ENCODE measurements at regions not wholly inside any gene's neighbourhood (a gene's known extent, or its start where the extent isn't known, plus 50 kb on each side); places are given as distances from the start of the nearest gene placed in this dataset.

DNA sequence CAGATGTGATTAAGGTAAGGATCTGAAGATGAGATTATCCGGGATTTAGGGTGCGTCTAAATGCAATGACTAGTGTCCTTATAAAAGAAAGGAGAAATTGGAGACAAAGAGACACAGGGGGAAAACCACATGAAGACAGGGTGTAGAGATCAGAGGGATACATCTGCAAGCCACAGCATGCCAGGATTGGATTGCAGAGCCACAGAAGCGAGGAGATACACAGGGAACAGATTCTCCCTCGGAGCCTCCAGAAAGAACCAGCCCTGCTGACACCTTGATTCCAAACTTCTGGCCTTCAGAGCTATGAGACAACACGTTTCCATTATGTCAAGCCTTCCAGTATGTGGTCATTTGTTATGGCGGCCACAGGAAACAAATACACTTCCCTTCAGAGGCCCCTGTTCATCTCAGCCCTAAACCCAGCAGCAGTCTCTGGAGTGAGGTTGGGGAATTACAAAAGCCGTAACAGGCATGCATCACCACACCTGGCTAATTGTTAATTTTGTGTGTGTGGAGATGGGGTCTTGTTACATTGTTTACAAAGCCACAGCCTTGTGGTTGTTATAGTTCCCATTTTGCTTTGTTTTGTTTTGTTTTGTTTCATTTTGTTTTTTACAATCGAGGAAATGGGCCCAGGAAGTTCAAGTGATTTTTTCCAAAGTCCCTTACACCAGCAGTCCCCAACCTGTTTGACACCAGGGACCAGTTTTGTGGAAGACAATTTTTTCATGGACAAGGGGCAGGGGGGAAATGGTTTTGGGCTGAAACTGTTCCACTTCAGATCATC, 51.6 kb upstream of the LYRM9 start:
- 73 to 81% methylated on average over 8 of the region's 8 CpGs for WGBS, 2 donors

DNA sequence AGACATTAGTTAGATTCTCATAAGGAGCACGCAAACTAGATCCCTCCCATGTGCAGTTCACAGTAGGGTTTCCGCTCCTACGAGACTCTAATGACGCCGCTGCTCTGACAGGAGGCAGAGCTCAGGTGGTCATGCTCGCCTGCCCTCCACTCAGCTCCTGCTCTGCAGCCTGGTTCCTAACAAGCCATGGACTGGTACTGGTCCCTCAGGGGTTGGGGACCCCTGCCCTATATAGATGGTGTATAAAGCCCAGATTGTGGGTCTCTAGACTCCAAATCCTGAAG, 52.1 kb upstream of the LYRM9 start:
- Histone ChIP-seq H3K4me3 (no peak overlapping the region), H3K9me3 (no peaks in the 10 kb centered on the region), H3K36me3 (no peaks in the 10 kb centered on the region), H3K27me3 (no peaks in the 10 kb centered on the region), H3K4me1 (no peaks in the 10 kb centered on the region), H3K27ac (no peak overlapping the region)
- TF ChIP-seq, protein P1, sequence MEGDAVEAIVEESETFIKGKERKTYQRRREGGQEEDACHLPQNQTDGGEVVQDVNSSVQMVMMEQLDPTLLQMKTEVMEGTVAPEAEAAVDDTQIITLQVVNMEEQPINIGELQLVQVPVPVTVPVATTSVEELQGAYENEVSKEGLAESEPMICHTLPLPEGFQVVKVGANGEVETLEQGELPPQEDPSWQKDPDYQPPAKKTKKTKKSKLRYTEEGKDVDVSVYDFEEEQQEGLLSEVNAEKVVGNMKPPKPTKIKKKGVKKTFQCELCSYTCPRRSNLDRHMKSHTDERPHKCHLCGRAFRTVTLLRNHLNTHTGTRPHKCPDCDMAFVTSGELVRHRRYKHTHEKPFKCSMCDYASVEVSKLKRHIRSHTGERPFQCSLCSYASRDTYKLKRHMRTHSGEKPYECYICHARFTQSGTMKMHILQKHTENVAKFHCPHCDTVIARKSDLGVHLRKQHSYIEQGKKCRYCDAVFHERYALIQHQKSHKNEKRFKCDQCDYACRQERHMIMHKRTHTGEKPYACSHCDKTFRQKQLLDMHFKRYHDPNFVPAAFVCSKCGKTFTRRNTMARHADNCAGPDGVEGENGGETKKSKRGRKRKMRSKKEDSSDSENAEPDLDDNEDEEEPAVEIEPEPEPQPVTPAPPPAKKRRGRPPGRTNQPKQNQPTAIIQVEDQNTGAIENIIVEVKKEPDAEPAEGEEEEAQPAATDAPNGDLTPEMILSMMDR (IDR thresholded peaks at IDR 0.05): no peak
- intact Hi-C loops (cut with DNase I): no loop called here
- WGBS, 2 donors: 92 to 93% methylated on average over 6 of the region's 6 CpGs
- ATAC-seq (no peak), DNase-seq (no peak)

More for the DNA sequence above, 51.6 kb upstream of the LYRM9 start:
- intact Hi-C loops (cut with DNase I): no loop called here
- Histone ChIP-seq H3K36me3 (no peaks in the 10 kb centered on the region), H3K27ac (no peak overlapping the region), H3K27me3 (no peaks in the 10 kb centered on the region), H3K9me3 (no peaks in the 10 kb centered on the region), H3K4me1 (no peaks in the 10 kb centered on the region), H3K4me3 (no peak overlapping the region)
- DNase-seq: no peak
- TF ChIP-seq, protein P1 (IDR thresholded peaks at IDR 0.05): no peak
- no peak for ATAC-seq

- no peak for DNase-seq
- Histone ChIP-seq H3K9me3 (no peaks in the 10 kb centered on the region), H3K27me3 (no peaks in the 10 kb centered on the region), H3K4me1 (no peaks in the 10 kb centered on the region), H3K4me3 (no peak overlapping the region), H3K27ac (no peak overlapping the region), H3K36me3 (no peaks in the 10 kb centered on the region)
- intact Hi-C loops (cut with DNase I): no loop called here
- ATAC-seq: no peak
- WGBS, 2 donors: 92 to 93% methylated on average over 5 of the region's 5 CpGs
- TF ChIP-seq, protein P1 (IDR thresholded peaks at IDR 0.05): no peak
Measured at GRCh38 chr17:27945953-27946352, 52.8 kb upstream of the LYRM9 start.

GRCh38 chr17:27946513-27946912, 53.3 kb upstream of the LYRM9 start:
- H3K36me3 ChIP-seq: no peaks in the 10 kb centered on the region
- H3K4me1 ChIP-seq: no peaks in the 10 kb centered on the region
- H3K4me3 ChIP-seq: no peak overlapping the region
- no peak for ATAC-seq
- intact Hi-C loops (cut with DNase I): no loop called here
- TF ChIP-seq, protein P1 (IDR thresholded peaks at IDR 0.05): no peak
- WGBS, 2 donors: 75 to 84% methylated on average over 2 of the region's 2 CpGs
- H3K27ac ChIP-seq: no peak overlapping the region
- no peaks in the 10 kb centered on the region for H3K27me3 ChIP-seq
- H3K9me3 ChIP-seq: no peaks in the 10 kb centered on the region
- DNase-seq: no peak
